Stomach smooth muscle (tissue), 2 donors: ENCODE measurements at regions not wholly inside any gene's neighbourhood (a gene's known extent, or its start where the extent isn't known, plus 50 kb on each side); places are given as distances from the start of the nearest gene placed in this dataset.

Experiments used
- H3K27ac ChIP-seq: one replicate; pipeline ENCODE4 v1.7.0; 2013; ENCODE audit warnings: mild to moderate bottlenecking, low read length, inconsistent platforms
- H3K27me3 ChIP-seq, 2 donors: one replicate each; pipeline ENCODE4 v1.7.0; 2013; ENCODE audit warnings: low read length in 2 of 2; ENCODE audit not compliant: insufficient read depth in 2 of 2, control insufficient read depth in 1 of 2
- H3K36me3 ChIP-seq, 2 donors: one replicate each; pipeline ENCODE4 v1.7.0; 2013; ENCODE audit warnings: low read length in 2 of 2; ENCODE audit not compliant: control insufficient read depth in 2 of 2, insufficient read depth in 2 of 2
- H3K4me1 ChIP-seq: one replicate; pipeline ENCODE4 v1.7.0; 2013; ENCODE audit warnings: low read length; ENCODE audit not compliant: control insufficient read depth, insufficient read depth
- H3K4me3 ChIP-seq, 2 donors: one replicate each; pipeline ENCODE4 v1.7.0; 2013; ENCODE audit warnings: low read length in 2 of 2
- H3K9ac ChIP-seq, 2 donors: one replicate each; pipeline ENCODE4 v1.7.0; 2013; ENCODE audit warnings: low read length in 2 of 2, mild to moderate bottlenecking in 1 of 2
- H3K9me3 ChIP-seq, 2 donors: one replicate each; pipeline ENCODE4 v1.7.0; 2013; ENCODE audit warnings: low read length in 2 of 2; ENCODE audit not compliant: control insufficient read depth in 2 of 2
- donor health status: healthy.
- donor health status: Pancreatic carcinoma.

- no peak overlapping the region for H3K4me3 ChIP-seq
- H3K9me3 ChIP-seq = peaks cover 6 to 11% of the 10 kb centered on the region in 2 donors
- H3K4me1 ChIP-seq = no peaks in the 10 kb centered on the region
- no peaks in the 10 kb centered on the region for H3K27me3 ChIP-seq
- no peak overlapping the region for H3K27ac ChIP-seq
- H3K9ac ChIP-seq = no peak overlapping the region
- H3K36me3 ChIP-seq = no peaks in the 10 kb centered on the region
Measured at GRCh38 chr14:38016497-38016896, 191.2 kb upstream of the SSTR1 start.

- Histone ChIP-seq H3K4me3 (no peak overlapping the region), H3K36me3 (no peaks in the 10 kb centered on the region), H3K9ac (no peak overlapping the region), H3K4me1 (no peaks in the 10 kb centered on the region), H3K27me3 (no peaks in the 10 kb centered on the region), H3K9me3 (peaks cover 0 to 3% of the 10 kb centered on the region in 2 donors), H3K27ac (no peak overlapping the region)
Measured at GRCh38 chr14:38021861-38022260, 185.8 kb upstream of the SSTR1 start.

- H3K27me3 ChIP-seq = no peaks in the 10 kb centered on the region
- H3K9me3 ChIP-seq = peaks cover 0 to 3% of the 10 kb centered on the region in 2 donors
- no peak overlapping the region for H3K9ac ChIP-seq
- H3K36me3 ChIP-seq = no peaks in the 10 kb centered on the region
- H3K4me3 ChIP-seq = no peak overlapping the region
- no peaks in the 10 kb centered on the region for H3K4me1 ChIP-seq
- no peak overlapping the region for H3K27ac ChIP-seq
Measured at GRCh38 chr14:38022775-38023174, 184.9 kb upstream of the SSTR1 start.

- no peaks in the 10 kb centered on the region for H3K27me3 ChIP-seq
- no peak overlapping the region for H3K27ac ChIP-seq
- no peaks in the 10 kb centered on the region for H3K36me3 ChIP-seq
- no peaks in the 10 kb centered on the region for H3K4me1 ChIP-seq
- no peaks in the 10 kb centered on the region for H3K9me3 ChIP-seq
- no peak overlapping the region for H3K9ac ChIP-seq
- H3K4me3 ChIP-seq = no peak overlapping the region
Measured at GRCh38 chr14:38038171-38038570, 169.5 kb upstream of the SSTR1 start.

- no peaks in the 10 kb centered on the region for H3K4me1 ChIP-seq
- no peaks in the 10 kb centered on the region for H3K9me3 ChIP-seq
- H3K27me3 ChIP-seq = no peaks in the 10 kb centered on the region
- no peaks in the 10 kb centered on the region for H3K36me3 ChIP-seq
- no peak overlapping the region for H3K9ac ChIP-seq
- no peak overlapping the region for H3K27ac ChIP-seq
- no peak overlapping the region for H3K4me3 ChIP-seq
Measured at GRCh38 chr14:38038986-38039385, 168.7 kb upstream of the SSTR1 start.

- no peak overlapping the region for H3K27ac ChIP-seq
- H3K4me3 ChIP-seq = no peak overlapping the region
- H3K9me3 ChIP-seq = no peaks in the 10 kb centered on the region
- H3K9ac ChIP-seq = no peak overlapping the region
- no peaks in the 10 kb centered on the region for H3K27me3 ChIP-seq
- H3K36me3 ChIP-seq = no peaks in the 10 kb centered on the region
- no peaks in the 10 kb centered on the region for H3K4me1 ChIP-seq
Measured at GRCh38 chr14:38039496-38039895, 168.2 kb upstream of the SSTR1 start.

GRCh38 chr14:38040411-38040810, 167.3 kb upstream of the SSTR1 start:
- no peaks in the 10 kb centered on the region for H3K4me1 ChIP-seq
- H3K9ac ChIP-seq = no peak overlapping the region
- no peaks in the 10 kb centered on the region for H3K9me3 ChIP-seq
- H3K27me3 ChIP-seq = no peaks in the 10 kb centered on the region
- H3K27ac ChIP-seq = no peak overlapping the region
- H3K36me3 ChIP-seq = no peaks in the 10 kb centered on the region
- no peak overlapping the region for H3K4me3 ChIP-seq

GRCh38 chr14:38042322-38042721, 165.4 kb upstream of the SSTR1 start:
- Histone ChIP-seq H3K4me3 (no peak overlapping the region), H3K9me3 (no peaks in the 10 kb centered on the region), H3K36me3 (no peaks in the 10 kb centered on the region), H3K27me3 (no peaks in the 10 kb centered on the region), H3K9ac (no peak overlapping the region), H3K4me1 (no peaks in the 10 kb centered on the region), H3K27ac (no peak overlapping the region)

- no peaks in the 10 kb centered on the region for H3K27me3 ChIP-seq
- H3K4me1 ChIP-seq = no peaks in the 10 kb centered on the region
- H3K9ac ChIP-seq = no peak overlapping the region
- H3K27ac ChIP-seq = no peak overlapping the region
- no peak overlapping the region for H3K4me3 ChIP-seq
- H3K9me3 ChIP-seq = no peaks in the 10 kb centered on the region
- H3K36me3 ChIP-seq = no peaks in the 10 kb centered on the region
Measured at GRCh38 chr14:38044710-38045109, 163.0 kb upstream of the SSTR1 start.

- H3K9ac ChIP-seq = no peak overlapping the region
- no peaks in the 10 kb centered on the region for H3K4me1 ChIP-seq
- no peak overlapping the region for H3K4me3 ChIP-seq
- no peaks in the 10 kb centered on the region for H3K27me3 ChIP-seq
- H3K27ac ChIP-seq = no peak overlapping the region
- no peaks in the 10 kb centered on the region for H3K36me3 ChIP-seq
- no peaks in the 10 kb centered on the region for H3K9me3 ChIP-seq
Measured at GRCh38 chr14:38045461-38045860, 162.2 kb upstream of the SSTR1 start.

- Histone ChIP-seq H3K9me3 (no peaks in the 10 kb centered on the region), H3K4me3 (no peak overlapping the region), H3K36me3 (no peaks in the 10 kb centered on the region), H3K27me3 (no peaks in the 10 kb centered on the region), H3K9ac (no peak overlapping the region), H3K4me1 (no peaks in the 10 kb centered on the region), H3K27ac (no peak overlapping the region)
Measured at GRCh38 chr14:38046160-38046559, 161.5 kb upstream of the SSTR1 start.
